HEK293 (cell line): ENCODE measurements at regions not wholly inside any gene's neighbourhood (a gene's known extent, or its start where the extent isn't known, plus 50 kb on each side); places are given as distances from the start of the nearest gene placed in this dataset.

Experiments used
- CTCF ChIA-PET: fragments of 350-600 bp; formaldehyde crosslinking; extraction: SDS; loops from one replicate; lab custom pipeline; 2021; ENCODE audit warnings: antibody characterized with exemption; lab: Yijun Ruan, JAX
- POLR2A ChIA-PET: fragments of 300-600 bp; formaldehyde crosslinking; extraction: SDS; loops from one replicate; lab custom pipeline; 2020; ENCODE audit warnings: antibody characterized with exemption, inconsistent platforms; lab: Yijun Ruan, JAX
- H3K27ac ChIP-seq: fragments of 200-500 bp; sonication (Bioruptor generic); 2 replicates; pipeline ENCODE4 v1.5.1; 2014; ENCODE audit warnings: low read depth, low read length, control low read depth, inconsistent platforms; ENCODE audit errors: extremely low read depth
- H3K36me3 ChIP-seq, 2 experiments: fragments of 200-500 bp in 1 of 2; sonication (Bioruptor generic) in 1 of 2; 1 replicate in 1 of 2; 2 replicates in 1 of 2; pipeline ENCODE4 v1.5.1; 2014 to 2017; ENCODE audit warnings: inconsistent platforms in 2 of 2, low read length in 2 of 2; ENCODE audit not compliant: control insufficient read depth in 2 of 2, insufficient read depth in 1 of 2
- H3K4me1 ChIP-seq: fragments of 200-500 bp; sonication (Bioruptor generic); 2 replicates; pipeline ENCODE4 v1.5.1; 2014; ENCODE audit warnings: mild to moderate bottlenecking, low read length, inconsistent platforms; ENCODE audit not compliant: control insufficient read depth, insufficient read depth
- H3K4me3 ChIP-seq: 2 replicates; pipeline ENCODE4 v1.5.1; 2011; ENCODE audit warnings: low read depth, mild to moderate bottlenecking, control low read depth, low read length, moderate library complexity
- H3K9me3 ChIP-seq: fragments of 200-500 bp; sonication (Bioruptor generic); 2 replicates; pipeline ENCODE4 v1.5.1; 2014; ENCODE audit warnings: low read depth, low read length, inconsistent platforms; ENCODE audit not compliant: control insufficient read depth, insufficient read depth
- KLF8 ChIP-seq: fragments of 450-650 bp; formaldehyde crosslinking; IDR thresholded peaks from 2 replicates; pipeline ENCODE4 v1.5.1; 2016; ENCODE audit warnings: missing biosample characterization, missing genetic modification characterization
- OVOL3 ChIP-seq: fragments of 450-650 bp; formaldehyde crosslinking; IDR thresholded peaks from 2 replicates; pipeline ENCODE4 v1.5.1; 2016; ENCODE audit warnings: missing biosample characterization, missing genetic modification characterization
- YY2 ChIP-seq: fragments of 450-650 bp; formaldehyde crosslinking; IDR thresholded peaks from 2 replicates; pipeline ENCODE4 v1.5.1; 2016; ENCODE audit warnings: missing biosample characterization, missing genetic modification characterization
- ZNF121 ChIP-seq: fragments of 450-650 bp; formaldehyde crosslinking; IDR thresholded peaks from 2 replicates; pipeline ENCODE4 v1.5.1; 2016; ENCODE audit warnings: missing biosample characterization, missing genetic modification characterization
- ZNF148 ChIP-seq: fragments of 450-650 bp; formaldehyde crosslinking; IDR thresholded peaks from 2 replicates; pipeline ENCODE4 v1.5.0; 2017; ENCODE audit warnings: missing biosample characterization, missing genetic modification characterization, borderline replicate concordance
- ZNF155 ChIP-seq: fragments of 450-650 bp; formaldehyde crosslinking; IDR thresholded peaks from 2 replicates; pipeline ENCODE4 v1.5.1; 2016; ENCODE audit warnings: missing biosample characterization, missing genetic modification characterization
- ZNF18 ChIP-seq: fragments of 450-650 bp; formaldehyde crosslinking; IDR thresholded peaks from 2 replicates; pipeline ENCODE4 v1.5.1; 2016; ENCODE audit warnings: missing biosample characterization, missing genetic modification characterization
- ZNF202 ChIP-seq: fragments of 450-650 bp; formaldehyde crosslinking; IDR thresholded peaks from 2 replicates; pipeline ENCODE4 v1.5.1; 2016; ENCODE audit warnings: missing biosample characterization, missing genetic modification characterization, borderline replicate concordance
- ZNF26 ChIP-seq: fragments of 450-650 bp; formaldehyde crosslinking; IDR thresholded peaks from 2 replicates; pipeline ENCODE4 v1.5.1; 2016; ENCODE audit warnings: missing biosample characterization, missing genetic modification characterization
- ZNF549 ChIP-seq: fragments of 450-650 bp; IDR thresholded peaks from 2 replicates; pipeline ENCODE4 v1.5.1; 2018; ENCODE audit warnings: missing biosample characterization, missing genetic modification characterization, mild to moderate bottlenecking, inconsistent platforms, moderate library complexity
- ZNF558 ChIP-seq: fragments of 450-650 bp; formaldehyde crosslinking; IDR thresholded peaks from 2 replicates; pipeline ENCODE4 v1.5.1; 2016; ENCODE audit warnings: missing biosample characterization, missing genetic modification characterization
- ZNF707 ChIP-seq: fragments of 450-650 bp; formaldehyde crosslinking; IDR thresholded peaks from 2 replicates; pipeline ENCODE4 v1.5.1; 2016; ENCODE audit warnings: missing biosample characterization, missing genetic modification characterization
- ZNF785 ChIP-seq: fragments of 450-650 bp; formaldehyde crosslinking; IDR thresholded peaks from 2 replicates; pipeline ENCODE4 v1.5.1; 2016; ENCODE audit warnings: missing biosample characterization, missing genetic modification characterization
- ZNF843 ChIP-seq: fragments of 450-650 bp; formaldehyde crosslinking; IDR thresholded peaks from 2 replicates; pipeline ENCODE4 v1.5.1; 2016; ENCODE audit warnings: missing biosample characterization, missing genetic modification characterization
- TF ChIP-seq, protein P1 (sequence below): fragments of 450-650 bp; formaldehyde crosslinking; IDR thresholded peaks from 2 replicates; pipeline ENCODE4 v1.5.1; 2016; ENCODE audit warnings: missing biosample characterization, missing genetic modification characterization
- TF ChIP-seq, protein P2 (sequence below): fragments of 450-650 bp; formaldehyde crosslinking; IDR thresholded peaks from 2 replicates; pipeline ENCODE4 v1.5.1; 2016; ENCODE audit warnings: missing biosample characterization, missing genetic modification characterization

- peaks cover 2% of the 10 kb centered on the region; the same call in 1 of the 2 replicates for H3K4me1 ChIP-seq
- H3K4me3 ChIP-seq = no peak overlapping the region
- H3K27ac ChIP-seq = no peak overlapping the region
- no peak for TF ChIP-seq ZNF121 (tag by site-specific recombination)
- no peak for TF ChIP-seq KLF8 (tag by site-specific recombination)
- TF ChIP-seq ZNF148 = no peak
- TF ChIP-seq, protein P1, sequence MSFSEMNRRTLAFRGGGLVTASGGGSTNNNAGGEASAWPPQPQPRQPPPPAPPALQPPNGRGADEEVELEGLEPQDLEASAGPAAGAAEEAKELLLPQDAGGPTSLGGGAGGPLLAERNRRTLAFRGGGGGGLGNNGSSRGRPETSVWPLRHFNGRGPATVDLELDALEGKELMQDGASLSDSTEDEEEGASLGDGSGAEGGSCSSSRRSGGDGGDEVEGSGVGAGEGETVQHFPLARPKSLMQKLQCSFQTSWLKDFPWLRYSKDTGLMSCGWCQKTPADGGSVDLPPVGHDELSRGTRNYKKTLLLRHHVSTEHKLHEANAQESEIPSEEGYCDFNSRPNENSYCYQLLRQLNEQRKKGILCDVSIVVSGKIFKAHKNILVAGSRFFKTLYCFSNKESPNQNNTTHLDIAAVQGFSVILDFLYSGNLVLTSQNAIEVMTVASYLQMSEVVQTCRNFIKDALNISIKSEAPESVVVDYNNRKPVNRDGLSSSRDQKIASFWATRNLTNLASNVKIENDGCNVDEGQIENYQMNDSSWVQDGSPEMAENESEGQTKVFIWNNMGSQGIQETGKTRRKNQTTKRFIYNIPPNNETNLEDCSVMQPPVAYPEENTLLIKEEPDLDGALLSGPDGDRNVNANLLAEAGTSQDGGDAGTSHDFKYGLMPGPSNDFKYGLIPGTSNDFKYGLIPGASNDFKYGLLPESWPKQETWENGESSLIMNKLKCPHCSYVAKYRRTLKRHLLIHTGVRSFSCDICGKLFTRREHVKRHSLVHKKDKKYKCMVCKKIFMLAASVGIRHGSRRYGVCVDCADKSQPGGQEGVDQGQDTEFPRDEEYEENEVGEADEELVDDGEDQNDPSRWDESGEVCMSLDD (tag by site-specific recombination) = no peak
- TF ChIP-seq ZNF707 (tag by site-specific recombination) = no peak
- TF ChIP-seq ZNF155 (tag by site-specific recombination) = no peak
- no peak for TF ChIP-seq ZNF202 (tag by site-specific recombination)
- TF ChIP-seq ZNF18 (tag by site-specific recombination) = no peak
- TF ChIP-seq ZNF785 (tag by site-specific recombination) = no peak
- TF ChIP-seq ZNF843 (tag by site-specific recombination) = no peak
- TF ChIP-seq OVOL3 (tag by site-specific recombination) = no peak
- no peak for TF ChIP-seq ZNF26 (tag by site-specific recombination)
- TF ChIP-seq, protein P2, sequence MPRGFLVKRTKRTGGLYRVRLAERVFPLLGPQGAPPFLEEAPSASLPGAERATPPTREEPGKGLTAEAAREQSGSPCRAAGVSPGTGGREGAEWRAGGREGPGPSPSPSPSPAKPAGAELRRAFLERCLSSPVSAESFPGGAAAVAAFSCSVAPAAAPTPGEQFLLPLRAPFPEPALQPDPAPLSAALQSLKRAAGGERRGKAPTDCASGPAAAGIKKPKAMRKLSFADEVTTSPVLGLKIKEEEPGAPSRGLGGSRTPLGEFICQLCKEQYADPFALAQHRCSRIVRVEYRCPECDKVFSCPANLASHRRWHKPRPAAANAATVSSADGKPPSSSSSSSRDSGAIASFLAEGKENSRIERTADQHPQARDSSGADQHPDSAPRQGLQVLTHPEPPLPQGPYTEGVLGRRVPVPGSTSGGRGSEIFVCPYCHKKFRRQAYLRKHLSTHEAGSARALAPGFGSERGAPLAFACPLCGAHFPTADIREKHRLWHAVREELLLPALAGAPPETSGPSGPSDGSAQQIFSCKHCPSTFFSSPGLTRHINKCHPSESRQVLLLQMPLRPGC (tag by site-specific recombination) = no peak
- no peak for TF ChIP-seq YY2 (tag by site-specific recombination)
- no peak for TF ChIP-seq ZNF558 (tag by site-specific recombination)
- no peak for TF ChIP-seq ZNF549
- H3K36me3 ChIP-seq = no peaks in the 10 kb centered on the region
- H3K9me3 ChIP-seq = no peaks in the 10 kb centered on the region
- POLR2A ChIA-PET = no interaction called here
- CTCF ChIA-PET = interaction anchor here (0.6 to 0.8 kb wide), 3 partner anchors 18 to 493 kb away, joined by 3 to 4 read pairs (median 3); no protein-coding TSS in a partner anchor
These were observed 175.1 kb upstream of the SFSWAP start for GRCh38 chr12:131535779-131536178.
